HepG2 (cell line): ENCODE measurements at regions not wholly inside any gene's neighbourhood (a gene's known extent, or its start where the extent isn't known, plus 50 kb on each side); places are given as distances from the start of the nearest gene placed in this dataset.

Source experiments
- ATAC-seq: fragments of 200-7000 bp; cut with Tn5 transposase; 3 replicates; pipeline ENCODE4 v1.9.1; 2020; ENCODE audit warnings: mild to moderate bottlenecking, moderate library complexity
- BruUV-seq: library from RNA; stranded (reverse); fragments of 400-500 nt; replicated peaks from 2 replicates; lab custom pipeline; 2021; lab: Mats Ljungman, UMichigan
- CTCF ChIA-PET: fragments of 300-600 bp; formaldehyde crosslinking; extraction: SDS; loops from one replicate; lab custom pipeline; 2021; ENCODE audit warnings: low total read pairs, inconsistent platforms, low intra/inter-chr PET ratio; lab: Yijun Ruan, JAX
- POLR2A ChIA-PET: fragments of 350-600 bp; sonication (Branson Sonifier 250); formaldehyde crosslinking; loops from one replicate; lab custom pipeline; 2020; ENCODE audit warnings: antibody characterized with exemption, inconsistent platforms; lab: Yijun Ruan, JAX
- DNase-seq: peaks from one replicate; pipeline ENCODE4 v3.0.0-alpha.2; 2015; ENCODE audit warnings: low spot score
- FAIRE-seq: peaks from 3 replicates; lab custom pipeline; 2011; peaks lifted over from hg19 to GRCh38; lab: Jason Lieb, UNC
- H2AFZ ChIP-seq: one replicate; pipeline ENCODE4 v1.6.1; 2011; ENCODE audit warnings: low read length, inconsistent platforms
- H3K27ac ChIP-seq: fragments of 300-600 bp; 3 replicates; pipeline ENCODE4 v1.8.0; 2011; ENCODE audit warnings: mixed run types, mild to moderate bottlenecking, mixed read lengths, low read length, inconsistent platforms; ENCODE audit not compliant: insufficient read depth; ENCODE audit errors: extremely low read length
- H3K27me3 ChIP-seq, 2 experiments: fragments of 200-600 bp in 1 of 2; 2 replicates in 1 of 2; 3 replicates in 1 of 2; pipeline versions ENCODE4 v1.6.0 to v1.8.0; 2011; ENCODE audit warnings: low read length in 2 of 2, mild to moderate bottlenecking in 2 of 2, moderate library complexity in 2 of 2, inconsistent platforms in 1 of 2; ENCODE audit not compliant: insufficient read depth in 2 of 2, control insufficient read depth in 1 of 2
- H3K36me3 ChIP-seq, 2 experiments: fragments of 200-600 bp in 1 of 2; replicated peaks in 1 of 2; 2 replicates in 1 of 2; 3 replicates in 1 of 2; pipeline versions ENCODE4 v1.5.1 to v1.8.0; 2011; ENCODE audit warnings: low read length in 2 of 2, inconsistent platforms in 1 of 2; ENCODE audit not compliant: insufficient read depth in 2 of 2, control insufficient read depth in 1 of 2
- H3K4me1 ChIP-seq: 2 replicates; pipeline ENCODE4 v1.5.1; 2012; ENCODE audit warnings: low read length, inconsistent platforms; ENCODE audit not compliant: insufficient read depth
- H3K4me2 ChIP-seq: 2 replicates; pipeline ENCODE4 v1.6.0; 2011; ENCODE audit warnings: low read depth, low read length, inconsistent platforms
- H3K4me3 ChIP-seq, 3 experiments: fragments of 200-600 bp in 1 of 3; sonication (generic), shearing (Covaris generic) in 1 of 3; replicated peaks in 1 of 3; 2 replicates each; pipeline ENCODE4 v1.5.1; 2011 to 2016; ENCODE audit warnings: low read length in 3 of 3, inconsistent platforms in 2 of 3, low read depth in 2 of 3, mild to moderate bottlenecking in 2 of 3, control low read depth in 1 of 3, mixed read lengths in 1 of 3; ENCODE audit not compliant: insufficient read depth in 1 of 3
- H3K79me2 ChIP-seq: one replicate; pipeline ENCODE4 v1.6.1; 2011; ENCODE audit warnings: low read length, inconsistent platforms; ENCODE audit not compliant: insufficient read depth
- H3K9ac ChIP-seq: 2 replicates; pipeline ENCODE4 v1.6.0; 2011; ENCODE audit warnings: mild to moderate bottlenecking, low read depth, low read length, inconsistent platforms; ENCODE audit not compliant: insufficient read depth
- H3K9me3 ChIP-seq: 2 replicates; pipeline ENCODE4 v1.5.1; 2012; ENCODE audit warnings: mild to moderate bottlenecking, low read length
- H4K20me1 ChIP-seq: 2 replicates; pipeline ENCODE4 v1.6.0; 2011; ENCODE audit warnings: inconsistent platforms, mild to moderate bottlenecking, low read length, moderate library complexity; ENCODE audit not compliant: insufficient read depth
- CAMTA2 ChIP-seq: sonication (generic); formaldehyde crosslinking; IDR thresholded peaks from 2 replicates; pipeline ENCODE4 v1.4.0; 2020; ENCODE audit warnings: mild to moderate bottlenecking, missing genetic modification reagents, borderline replicate concordance
- CEBPB ChIP-seq: IDR thresholded peaks from 2 replicates; pipeline ENCODE4 v1.6.1; 2011; ENCODE audit warnings: low read depth, low read length, improper control_type of control experiment, borderline replicate concordance
- CEBPG ChIP-seq: IDR thresholded peaks from 2 replicates; pipeline ENCODE4 v1.6.1; 2016
- NONO ChIP-seq, 2 experiments: fragments of 450-650 bp in 1 of 2; sonication (generic) in 1 of 2; formaldehyde crosslinking in 1 of 2; IDR thresholded peaks in 1 of 2; conservative IDR thresholded peaks in 1 of 2; 2 replicates each; pipeline versions ENCODE4 v1.6.1 to v1.8.0; 2017 to 2022; ENCODE audit warnings: mild to moderate bottlenecking in 1 of 2, missing genetic modification reagents in 1 of 2, moderate library complexity in 1 of 2
- NR2F6 ChIP-seq, 2 experiments: IDR thresholded peaks; 2 replicates each; pipeline ENCODE4 v1.6.1; 2016; ENCODE audit warnings: antibody characterized with exemption in 1 of 2, mild to moderate bottlenecking in 1 of 2
- ZBTB2 ChIP-seq: sonication (generic); formaldehyde crosslinking; IDR thresholded peaks from 2 replicates; pipeline ENCODE4 v1.8.0; 2022; ENCODE audit warnings: low read depth, missing genetic modification reagents
- ZBTB42 ChIP-seq: sonication (generic); formaldehyde crosslinking; IDR thresholded peaks from 2 replicates; pipeline ENCODE4 v1.5.0; 2020; ENCODE audit warnings: mild to moderate bottlenecking, missing genetic modification reagents
- ZNF12 ChIP-seq: sonication (generic); formaldehyde crosslinking; IDR thresholded peaks from 2 replicates; pipeline ENCODE4 v1.5.0; 2020; ENCODE audit warnings: missing genetic modification reagents
- ZNF260 ChIP-seq: sonication (generic); formaldehyde crosslinking; IDR thresholded peaks from 2 replicates; pipeline ENCODE4 v1.4.0; 2020; ENCODE audit warnings: missing genetic modification reagents, low read depth, mild to moderate bottlenecking, borderline replicate concordance
- ZNF335 ChIP-seq: sonication (generic); formaldehyde crosslinking; IDR thresholded peaks from 2 replicates; pipeline ENCODE4 v1.4.0; 2020; ENCODE audit warnings: missing genetic modification reagents
- ZNF549 ChIP-seq: sonication (generic); formaldehyde crosslinking; IDR thresholded peaks from 2 replicates; pipeline ENCODE4 v1.5.0; 2020; ENCODE audit warnings: missing genetic modification reagents
- ZNF737 ChIP-seq: sonication (generic); formaldehyde crosslinking; IDR thresholded peaks from 2 replicates; pipeline ENCODE4 v1.5.0; 2020; ENCODE audit warnings: missing genetic modification reagents, mild to moderate bottlenecking, borderline replicate concordance
- WGBS: methylation state at CpG from one replicate; pipeline ENCODE4 v1.1.6; 2017; ENCODE audit warnings: low lambda C conversion rate; 5-methylcytosine and 5-hydroxymethylcytosine counted together
- in situ Hi-C: cut with HindIII; loops from 2 replicates; pipeline ENCODE4 v1.10.0; 2017; ENCODE audit warnings: low pct_unique_long_range_greater_than_20kb; ENCODE audit not compliant: extremely low pct_ligation_motif_present
- intact Hi-C: fragments of 100-400 bp; cut with micrococcal nuclease; formaldehyde crosslinking; loops from one replicate; pipeline ENCODE4 v1.10.0; 2022; ENCODE audit not compliant: unreplicated experiment
- TF ChIP-seq, protein P1 (sequence below): sonication (generic); formaldehyde crosslinking; IDR thresholded peaks from 2 replicates; pipeline ENCODE4 v1.4.0; 2020; ENCODE audit warnings: missing genetic modification reagents; ENCODE audit errors: not compliant biosample characterization
- TF ChIP-seq, protein P2 (sequence below): sonication (generic); formaldehyde crosslinking; IDR thresholded peaks from 2 replicates; pipeline ENCODE4 v1.5.1; 2020; ENCODE audit warnings: missing genetic modification reagents, mild to moderate bottlenecking, borderline replicate concordance
- TF ChIP-seq, protein P3 (sequence below): sonication (generic); IDR thresholded peaks from 2 replicates; pipeline ENCODE4 v1.6.1; 2016; ENCODE audit warnings: low read depth, borderline replicate concordance

DNA sequence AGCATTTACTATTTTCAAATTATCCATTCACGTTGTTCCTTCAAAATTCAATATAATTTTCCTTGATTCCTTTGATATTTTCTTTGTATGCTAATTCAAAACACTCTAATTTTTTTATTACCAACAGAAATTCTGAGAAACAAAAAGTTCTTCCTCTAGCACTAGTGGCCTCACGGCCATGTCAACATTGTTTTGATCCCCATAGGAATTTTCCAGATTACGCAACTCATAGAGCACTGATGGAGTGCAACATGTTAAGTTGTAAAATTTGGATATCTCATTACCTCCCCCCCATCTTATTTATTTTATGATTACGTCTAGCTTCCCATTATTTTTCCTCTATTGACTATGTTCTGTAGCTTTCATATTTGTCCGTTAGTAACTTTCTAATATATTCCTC lies 745.3 kb downstream of the TUSC7 start:
- Histone ChIP-seq H3K4me3 (no peak overlapping the region), H3K9me3 (no peaks in the 10 kb centered on the region), H3K4me1 (no peaks in the 10 kb centered on the region), H3K27me3 (no peaks in the 10 kb centered on the region), H3K9ac (no peak overlapping the region), H3K79me2 (no peaks in the 10 kb centered on the region), H4K20me1 (no peaks in the 10 kb centered on the region), H3K36me3 (no peaks in the 10 kb centered on the region), H3K4me2 (no peak overlapping the region), H2AFZ (no peak overlapping the region), H3K27ac (no peak overlapping the region)
- TF ChIP-seq, protein P1, sequence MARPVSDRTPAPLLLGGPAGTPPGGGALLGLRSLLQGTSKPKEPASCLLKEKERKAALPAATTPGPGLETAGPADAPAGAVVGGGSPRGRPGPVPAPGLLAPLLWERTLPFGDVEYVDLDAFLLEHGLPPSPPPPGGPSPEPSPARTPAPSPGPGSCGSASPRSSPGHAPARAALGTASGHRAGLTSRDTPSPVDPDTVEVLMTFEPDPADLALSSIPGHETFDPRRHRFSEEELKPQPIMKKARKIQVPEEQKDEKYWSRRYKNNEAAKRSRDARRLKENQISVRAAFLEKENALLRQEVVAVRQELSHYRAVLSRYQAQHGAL (CRISPR knock-in tag) = no peak
- TF ChIP-seq CEBPG = peak; percentile 25; the same call in 1 of the 2 replicates
- TF ChIP-seq ZNF260 (CRISPR knock-in tag) = no peak
- no peak for TF ChIP-seq ZNF335 (CRISPR knock-in tag)
- peak; percentile 68 for TF ChIP-seq CEBPB
- TF ChIP-seq, protein P2, sequence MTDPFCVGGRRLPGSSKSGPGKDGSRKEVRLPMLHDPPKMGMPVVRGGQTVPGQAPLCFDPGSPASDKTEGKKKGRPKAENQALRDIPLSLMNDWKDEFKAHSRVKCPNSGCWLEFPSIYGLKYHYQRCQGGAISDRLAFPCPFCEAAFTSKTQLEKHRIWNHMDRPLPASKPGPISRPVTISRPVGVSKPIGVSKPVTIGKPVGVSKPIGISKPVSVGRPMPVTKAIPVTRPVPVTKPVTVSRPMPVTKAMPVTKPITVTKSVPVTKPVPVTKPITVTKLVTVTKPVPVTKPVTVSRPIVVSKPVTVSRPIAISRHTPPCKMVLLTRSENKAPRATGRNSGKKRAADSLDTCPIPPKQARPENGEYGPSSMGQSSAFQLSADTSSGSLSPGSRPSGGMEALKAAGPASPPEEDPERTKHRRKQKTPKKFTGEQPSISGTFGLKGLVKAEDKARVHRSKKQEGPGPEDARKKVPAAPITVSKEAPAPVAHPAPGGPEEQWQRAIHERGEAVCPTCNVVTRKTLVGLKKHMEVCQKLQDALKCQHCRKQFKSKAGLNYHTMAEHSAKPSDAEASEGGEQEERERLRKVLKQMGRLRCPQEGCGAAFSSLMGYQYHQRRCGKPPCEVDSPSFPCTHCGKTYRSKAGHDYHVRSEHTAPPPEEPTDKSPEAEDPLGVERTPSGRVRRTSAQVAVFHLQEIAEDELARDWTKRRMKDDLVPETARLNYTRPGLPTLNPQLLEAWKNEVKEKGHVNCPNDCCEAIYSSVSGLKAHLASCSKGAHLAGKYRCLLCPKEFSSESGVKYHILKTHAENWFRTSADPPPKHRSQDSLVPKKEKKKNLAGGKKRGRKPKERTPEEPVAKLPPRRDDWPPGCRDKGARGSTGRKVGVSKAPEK (CRISPR knock-in tag) = no peak
- TF ChIP-seq ZBTB2 (CRISPR knock-in tag) = no peak
- no peak for TF ChIP-seq ZNF12 (CRISPR knock-in tag)
- TF ChIP-seq NONO (IDR thresholded peaks at IDR 0.05) = no peak
- no peak for TF ChIP-seq NONO (CRISPR knock-in tag; conservative IDR thresholded peaks at IDR 0.05)
- TF ChIP-seq, protein P3, sequence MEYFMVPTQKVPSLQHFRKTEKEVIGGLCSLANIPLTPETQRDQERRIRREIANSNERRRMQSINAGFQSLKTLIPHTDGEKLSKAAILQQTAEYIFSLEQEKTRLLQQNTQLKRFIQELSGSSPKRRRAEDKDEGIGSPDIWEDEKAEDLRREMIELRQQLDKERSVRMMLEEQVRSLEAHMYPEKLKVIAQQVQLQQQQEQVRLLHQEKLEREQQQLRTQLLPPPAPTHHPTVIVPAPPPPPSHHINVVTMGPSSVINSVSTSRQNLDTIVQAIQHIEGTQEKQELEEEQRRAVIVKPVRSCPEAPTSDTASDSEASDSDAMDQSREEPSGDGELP = no peak
- TF ChIP-seq NR2F6 (IDR thresholded peaks at IDR 0.05) = no peak
- TF ChIP-seq NR2F6 (CRISPR knock-in tag; IDR thresholded peaks at IDR 0.05) = no peak
- no peak for TF ChIP-seq CAMTA2 (CRISPR knock-in tag)
- TF ChIP-seq ZNF549 = no peak
- no peak for TF ChIP-seq ZBTB42 (CRISPR knock-in tag)
- no peak for TF ChIP-seq ZNF737
- no TSS peak for BruUV-seq
- ATAC-seq (no peak), DNase-seq (no peak), FAIRE-seq (no peak)
- 15% methylated on average over 5 of the region's 5 CpGs for WGBS
- POLR2A ChIA-PET = no interaction called here
- CTCF ChIA-PET = no interaction called here
- in situ Hi-C loops = no loop called here
- intact Hi-C loops = no loop called here
